Body of pancreas (tissue), 4 donors: ENCODE measurements at regions not wholly inside any gene's neighbourhood (a gene's known extent, or its start where the extent isn't known, plus 50 kb on each side); places are given as distances from the start of the nearest gene placed in this dataset.

Experiments
- ATAC-seq: fragments of 150-250 bp; one replicate; pipeline ENCODE4 v1.9.1; 2016
- DNase-seq, 4 donors: peaks; one replicate each; pipeline ENCODE4 v3.0.0-alpha.2; 2019
- H3K27ac ChIP-seq, 4 donors: fragments of 200-600 bp; sonication (generic); 1 replicate in 3 of 4; 2 replicates in 1 of 4; pipeline versions ENCODE4 v1.5.1 to v1.6.1; 2016 to 2019; ENCODE audit warnings: mild to moderate bottlenecking in 1 of 4, mixed read lengths in 1 of 4, moderate library complexity in 1 of 4
- H3K27me3 ChIP-seq, 2 donors: fragments of 200-600 bp; sonication (generic); one replicate each; pipeline ENCODE4 v1.6.0; 2016; ENCODE audit warnings: mild to moderate bottlenecking in 1 of 2
- H3K36me3 ChIP-seq, 2 donors: fragments of 200-600 bp; sonication (generic); replicated peaks in 1 of 2; 2 replicates each; pipeline ENCODE4 v1.5.1; 2016; ENCODE audit warnings: low read depth in 2 of 2; ENCODE audit not compliant: insufficient read depth in 1 of 2
- H3K4me1 ChIP-seq: fragments of 200-600 bp; sonication (generic); one replicate; pipeline ENCODE4 v1.6.0; 2016
- H3K4me3 ChIP-seq, 2 donors: fragments of 200-600 bp; sonication (generic); 1 replicate in 1 of 2; 2 replicates in 1 of 2; pipeline ENCODE4 v1.5.1; 2016 to 2019
- H3K9me3 ChIP-seq, 3 donors: fragments of 200-600 bp; sonication (generic); 1 replicate in 2 of 3; 2 replicates in 1 of 3; pipeline ENCODE4 v1.5.1; 2016
- POLR2A ChIP-seq, 3 donors: fragments of 450-650 bp; IDR thresholded peaks; one replicate each; pipeline ENCODE4 v1.6.1; 2016; ENCODE audit warnings: antibody characterized with exemption in 3 of 3, mild to moderate bottlenecking in 2 of 3
- WGBS, 2 donors: methylation state at CpG; one replicate each; pipeline ENCODE4 v1.1.5; 2017; 5-methylcytosine and 5-hydroxymethylcytosine counted together
- intact Hi-C: fragments of 100-400 bp; cut with DNase I; formaldehyde crosslinking; loops from one replicate; pipeline ENCODE4 v1.15.1; 2023
- TF ChIP-seq, protein P1 (sequence below), 7 experiments: fragments of 450-650 bp in 4 of 7; fragments of 200-600 bp in 3 of 7; sonication (generic) in 3 of 7; IDR thresholded peaks; one replicate each; pipeline ENCODE4 v1.5.1; 2016 to 2019; ENCODE audit warnings: antibody characterized with exemption in 7 of 7

- Histone ChIP-seq H3K4me3 (no peak overlapping the region), H3K36me3 (no peaks in the 10 kb centered on the region), H3K4me1 (peaks cover 15% of the 10 kb centered on the region), H3K27ac (no peak overlapping the region), H3K9me3 (no peaks in the 10 kb centered on the region), H3K27me3 (peaks cover 0 to 18% of the 10 kb centered on the region in 2 donors)
- TF ChIP-seq POLR2A (IDR thresholded peaks at IDR 0.05) = no peak
- TF ChIP-seq, protein P1, sequence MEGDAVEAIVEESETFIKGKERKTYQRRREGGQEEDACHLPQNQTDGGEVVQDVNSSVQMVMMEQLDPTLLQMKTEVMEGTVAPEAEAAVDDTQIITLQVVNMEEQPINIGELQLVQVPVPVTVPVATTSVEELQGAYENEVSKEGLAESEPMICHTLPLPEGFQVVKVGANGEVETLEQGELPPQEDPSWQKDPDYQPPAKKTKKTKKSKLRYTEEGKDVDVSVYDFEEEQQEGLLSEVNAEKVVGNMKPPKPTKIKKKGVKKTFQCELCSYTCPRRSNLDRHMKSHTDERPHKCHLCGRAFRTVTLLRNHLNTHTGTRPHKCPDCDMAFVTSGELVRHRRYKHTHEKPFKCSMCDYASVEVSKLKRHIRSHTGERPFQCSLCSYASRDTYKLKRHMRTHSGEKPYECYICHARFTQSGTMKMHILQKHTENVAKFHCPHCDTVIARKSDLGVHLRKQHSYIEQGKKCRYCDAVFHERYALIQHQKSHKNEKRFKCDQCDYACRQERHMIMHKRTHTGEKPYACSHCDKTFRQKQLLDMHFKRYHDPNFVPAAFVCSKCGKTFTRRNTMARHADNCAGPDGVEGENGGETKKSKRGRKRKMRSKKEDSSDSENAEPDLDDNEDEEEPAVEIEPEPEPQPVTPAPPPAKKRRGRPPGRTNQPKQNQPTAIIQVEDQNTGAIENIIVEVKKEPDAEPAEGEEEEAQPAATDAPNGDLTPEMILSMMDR (IDR thresholded peaks at IDR 0.05) = no peak
- 5 to 7% methylated on average over 31 to 32 of the region's 32 CpGs for WGBS, 2 donors
- DNase-seq (no peak), ATAC-seq (no peak)
- intact Hi-C loops = no loop called here
Measured at GRCh38 chr14:97219431-97220017, 422.3 kb downstream of the VRK1 start.

DNA sequence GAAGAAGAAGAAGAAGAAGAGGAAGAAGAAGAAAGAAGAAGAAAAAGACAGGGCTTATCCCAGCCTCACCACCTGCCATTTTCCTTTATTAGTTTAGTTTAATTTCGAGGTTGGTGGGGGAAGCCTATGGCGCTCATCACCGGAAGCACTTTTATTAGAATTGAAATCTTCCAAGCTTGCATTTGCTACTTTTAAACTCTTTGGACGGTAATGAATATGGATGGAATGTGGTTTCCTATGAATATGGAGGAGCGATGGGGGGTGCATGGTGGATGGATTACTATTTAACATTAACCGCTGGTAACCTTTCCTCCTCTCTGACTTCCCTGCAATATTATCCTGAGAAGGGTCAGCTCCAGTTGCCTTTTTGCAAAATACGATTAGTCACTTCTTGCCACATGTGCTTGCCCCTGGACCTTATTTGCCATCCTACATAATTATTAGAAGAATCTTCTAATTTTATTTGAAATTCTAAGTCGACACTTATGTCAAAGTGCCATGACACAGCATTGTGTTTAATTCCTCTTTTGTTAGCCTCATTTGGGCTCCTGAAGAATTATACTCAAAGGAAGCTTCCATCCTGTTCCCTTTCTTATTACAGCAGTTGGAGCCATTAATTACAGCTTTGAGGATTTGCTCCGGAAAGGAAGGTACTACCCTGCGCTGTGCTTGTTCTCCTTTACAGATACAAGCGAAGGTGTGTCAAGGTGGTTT lies 424.5 kb downstream of the VRK1 start:
- intact Hi-C loops = no loop called here
- DNase-seq = no peak
- TF ChIP-seq, protein P1 (IDR thresholded peaks at IDR 0.05) = no peak
- TF ChIP-seq POLR2A (IDR thresholded peaks at IDR 0.05) = no peak
- WGBS, 2 donors = 64 to 75% methylated on average over 11 of the region's 11 CpGs
- ATAC-seq = no peak
- peaks cover 0 to 18% of the 10 kb centered on the region in 2 donors for H3K27me3 ChIP-seq
- no peaks in the 10 kb centered on the region for H3K9me3 ChIP-seq
- no peaks in the 10 kb centered on the region for H3K36me3 ChIP-seq
- H3K4me3 ChIP-seq = no peak overlapping the region
- H3K27ac ChIP-seq = no peak overlapping the region
- peaks cover 15% of the 10 kb centered on the region for H3K4me1 ChIP-seq

DNA sequence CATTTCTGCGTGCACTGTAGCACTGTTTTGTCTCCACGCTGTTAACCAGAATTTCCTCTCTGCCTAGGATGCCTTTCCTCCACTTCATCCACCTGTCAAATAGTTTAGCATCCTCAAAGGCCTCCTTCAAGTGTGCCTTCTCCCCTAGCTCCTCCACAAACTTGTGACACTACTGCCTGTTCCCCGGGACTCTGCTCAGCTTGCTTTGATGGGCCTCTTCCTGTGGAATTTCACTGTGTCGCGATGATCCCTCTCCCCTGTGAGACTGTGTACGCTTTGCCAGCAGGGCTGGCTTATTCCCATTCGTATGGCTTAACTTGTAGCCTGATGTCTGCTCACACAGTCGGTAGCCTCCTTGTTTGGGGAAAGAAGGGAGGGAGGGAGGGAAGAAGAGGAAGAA lies 426.8 kb downstream of the VRK1 start:
- ATAC-seq (no peak), DNase-seq (no peak)
- H3K9me3 ChIP-seq = no peaks in the 10 kb centered on the region
- no peaks in the 10 kb centered on the region for H3K36me3 ChIP-seq
- intact Hi-C loops = no loop called here
- H3K27me3 ChIP-seq = peaks cover 0 to 11% of the 10 kb centered on the region in 2 donors
- no peak overlapping the region for H3K4me3 ChIP-seq
- WGBS, 2 donors = 22 to 28% methylated on average over 8 of the region's 8 CpGs
- peaks cover 8% of the 10 kb centered on the region for H3K4me1 ChIP-seq
- no peak for TF ChIP-seq POLR2A (IDR thresholded peaks at IDR 0.05)
- TF ChIP-seq, protein P1 (IDR thresholded peaks at IDR 0.05) = no peak
- H3K27ac ChIP-seq = no peak overlapping the region

- H3K36me3 ChIP-seq = no peaks in the 10 kb centered on the region
- H3K4me1 ChIP-seq = no peaks in the 10 kb centered on the region
- intact Hi-C loops = no loop called here
- TF ChIP-seq POLR2A (IDR thresholded peaks at IDR 0.05) = no peak
- TF ChIP-seq, protein P1 (IDR thresholded peaks at IDR 0.05) = no peak
- 74 to 78% methylated on average over 8 of the region's 8 CpGs for WGBS, 2 donors
- no peak overlapping the region for H3K27ac ChIP-seq
- H3K27me3 ChIP-seq = peaks cover 0 to 3% of the 10 kb centered on the region in 2 donors
- no peak overlapping the region for H3K4me3 ChIP-seq
- no peak for ATAC-seq
- DNase-seq = no peak
- H3K9me3 ChIP-seq = no peaks in the 10 kb centered on the region
Measured at GRCh38 chr14:97230051-97230450, 432.9 kb downstream of the VRK1 start.
